Bronchial epithelial cell (primary cell): ENCODE measurements at regions not wholly inside any gene's neighbourhood (a gene's known extent, or its start where the extent isn't known, plus 50 kb on each side); places are given as distances from the start of the nearest gene placed in this dataset.
A peak's percentile ranks its signal among the peaks of the same experiment; 100 is the strongest.

Experiments used
- DNase-seq: peaks from one replicate; pipeline ENCODE4 v3.0.0-alpha.2; 2010; ENCODE audit warnings: low read depth
- FAIRE-seq: peaks from 2 replicates; lab custom pipeline; 2011; peaks lifted over from hg19 to GRCh38; lab: Jason Lieb, UNC
- H3K27me3 ChIP-seq: 2 replicates; pipeline ENCODE4 v1.5.1; 2011; ENCODE audit warnings: low read length; ENCODE audit not compliant: control insufficient read depth, insufficient read depth
- H3K36me3 ChIP-seq: 2 replicates; pipeline ENCODE4 v1.5.1; 2011; ENCODE audit warnings: low read length; ENCODE audit not compliant: control insufficient read depth, insufficient read depth
- H3K4me3 ChIP-seq: 2 replicates; pipeline ENCODE4 v1.5.1; 2011; ENCODE audit warnings: mild to moderate bottlenecking, low read depth, low read length, control low read depth
- TF ChIP-seq, protein P1 (sequence below): IDR thresholded peaks from 2 replicates; pipeline ENCODE4 v1.5.1; 2011; ENCODE audit warnings: mild to moderate bottlenecking, moderate library complexity, low read length, control low read depth, inconsistent platforms; ENCODE audit not compliant: insufficient read depth, severe bottlenecking

DNA sequence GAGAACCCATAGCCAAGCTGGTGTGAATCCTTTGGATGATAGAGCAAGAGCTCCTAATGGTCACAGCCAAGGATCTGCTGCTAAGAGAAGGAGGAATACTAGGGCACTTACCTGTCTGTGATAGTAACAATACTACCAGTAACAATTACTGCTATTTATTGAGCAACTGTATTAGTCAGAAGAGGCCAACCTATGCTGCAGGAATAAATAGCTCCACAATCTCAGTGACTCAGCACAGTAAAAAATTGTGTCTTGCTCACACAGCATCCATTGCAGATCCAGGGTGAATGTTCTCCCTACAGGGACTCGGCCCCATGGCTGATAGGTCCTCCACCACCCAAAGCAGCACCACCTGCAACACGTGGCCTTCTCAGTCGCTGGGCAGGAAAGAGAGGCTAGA is 257.6 kb upstream of the ZMIZ1 start:
- no peak for FAIRE-seq
- Histone ChIP-seq H3K4me3 (no peak overlapping the region), H3K36me3 (no peaks in the 10 kb centered on the region), H3K27me3 (peaks cover 2% of the 10 kb centered on the region)
- peak; percentile 56 for DNase-seq
- TF ChIP-seq, protein P1, sequence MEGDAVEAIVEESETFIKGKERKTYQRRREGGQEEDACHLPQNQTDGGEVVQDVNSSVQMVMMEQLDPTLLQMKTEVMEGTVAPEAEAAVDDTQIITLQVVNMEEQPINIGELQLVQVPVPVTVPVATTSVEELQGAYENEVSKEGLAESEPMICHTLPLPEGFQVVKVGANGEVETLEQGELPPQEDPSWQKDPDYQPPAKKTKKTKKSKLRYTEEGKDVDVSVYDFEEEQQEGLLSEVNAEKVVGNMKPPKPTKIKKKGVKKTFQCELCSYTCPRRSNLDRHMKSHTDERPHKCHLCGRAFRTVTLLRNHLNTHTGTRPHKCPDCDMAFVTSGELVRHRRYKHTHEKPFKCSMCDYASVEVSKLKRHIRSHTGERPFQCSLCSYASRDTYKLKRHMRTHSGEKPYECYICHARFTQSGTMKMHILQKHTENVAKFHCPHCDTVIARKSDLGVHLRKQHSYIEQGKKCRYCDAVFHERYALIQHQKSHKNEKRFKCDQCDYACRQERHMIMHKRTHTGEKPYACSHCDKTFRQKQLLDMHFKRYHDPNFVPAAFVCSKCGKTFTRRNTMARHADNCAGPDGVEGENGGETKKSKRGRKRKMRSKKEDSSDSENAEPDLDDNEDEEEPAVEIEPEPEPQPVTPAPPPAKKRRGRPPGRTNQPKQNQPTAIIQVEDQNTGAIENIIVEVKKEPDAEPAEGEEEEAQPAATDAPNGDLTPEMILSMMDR = no peak

DNA sequence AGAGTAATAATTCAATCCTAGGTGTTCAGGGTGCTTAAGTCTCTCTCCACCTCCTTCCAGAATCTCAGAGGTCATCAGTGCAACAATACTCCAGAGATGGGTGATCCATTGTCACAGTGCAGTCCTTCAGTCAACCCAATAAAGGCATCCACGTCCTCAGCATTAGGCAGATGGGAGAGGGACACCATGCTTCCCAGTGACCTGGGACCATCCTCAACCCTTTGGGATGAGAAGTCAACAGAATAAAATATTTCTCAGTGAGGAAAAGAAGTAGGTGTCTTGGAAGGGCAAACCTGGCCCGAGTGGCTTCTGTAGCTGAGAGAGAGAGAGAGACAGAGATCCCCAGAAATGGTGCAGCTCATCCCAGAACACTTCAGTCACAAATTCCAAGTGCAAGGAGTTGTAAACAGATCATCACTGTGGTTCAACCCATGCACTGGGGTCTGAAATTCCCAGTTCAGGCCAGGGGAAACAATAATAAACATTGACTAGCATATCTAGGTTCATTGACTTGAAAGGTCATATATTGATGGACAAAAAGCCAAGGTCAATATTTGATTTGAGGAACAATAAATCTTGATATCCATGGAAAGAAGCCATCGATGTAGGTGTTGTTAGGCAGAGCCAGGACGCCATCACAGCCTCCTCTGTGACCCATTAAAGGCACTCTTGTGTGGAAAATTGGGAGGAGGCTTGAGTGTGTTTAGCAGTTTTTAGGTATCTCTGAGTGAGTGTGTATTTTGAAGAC is 256.0 kb upstream of the ZMIZ1 start:
- no peak for FAIRE-seq
- TF ChIP-seq, protein P1 = no peak
- no peak overlapping the region for H3K4me3 ChIP-seq
- H3K27me3 ChIP-seq = peaks cover 2% of the 10 kb centered on the region
- DNase-seq = no peak
- no peaks in the 10 kb centered on the region for H3K36me3 ChIP-seq

DNA sequence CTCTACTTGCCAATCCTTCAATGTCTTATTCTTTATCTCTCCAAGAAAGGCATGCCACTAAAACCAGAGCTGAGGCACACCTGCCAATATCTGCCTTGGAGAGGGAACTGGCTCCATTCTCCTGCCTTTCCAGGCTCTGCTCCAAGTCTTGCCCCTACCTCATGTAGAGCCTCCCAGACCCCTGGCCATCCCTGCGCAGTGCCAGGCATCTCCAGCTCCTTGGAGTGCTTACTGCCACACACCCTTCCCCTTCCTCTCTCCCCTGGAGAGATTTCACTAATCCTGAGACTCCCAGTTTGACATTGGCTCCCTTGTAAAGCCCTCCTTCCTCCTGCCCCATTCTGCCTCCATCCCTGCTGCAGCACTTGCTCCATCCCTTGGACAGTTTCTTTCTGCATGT is 255.2 kb upstream of the ZMIZ1 start:
- H3K4me3 ChIP-seq = no peak overlapping the region
- peaks cover 2% of the 10 kb centered on the region for H3K27me3 ChIP-seq
- DNase-seq (no peak), FAIRE-seq (no peak)
- TF ChIP-seq, protein P1 = no peak
- H3K36me3 ChIP-seq = no peaks in the 10 kb centered on the region

DNA sequence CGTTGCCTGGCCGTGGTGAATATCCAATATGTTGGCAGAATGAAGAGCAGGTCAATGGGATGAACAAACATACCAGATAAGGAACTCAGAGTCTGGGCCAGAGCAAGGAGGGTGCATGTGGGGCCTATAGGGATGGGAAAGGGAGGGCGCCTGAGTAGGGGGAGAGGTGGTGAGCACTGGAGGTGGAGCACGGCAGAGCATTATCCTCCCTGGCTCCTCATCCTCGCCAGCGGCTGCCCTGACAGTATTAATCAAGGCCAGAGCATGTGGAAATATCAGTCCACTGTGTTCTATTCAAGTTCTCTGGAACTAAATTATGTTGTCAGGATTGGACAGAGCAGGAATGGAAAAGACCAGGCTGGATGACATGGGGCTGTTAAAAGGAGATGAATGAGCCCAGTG is 254.8 kb upstream of the ZMIZ1 start:
- peaks cover 2% of the 10 kb centered on the region for H3K27me3 ChIP-seq
- no peaks in the 10 kb centered on the region for H3K36me3 ChIP-seq
- DNase-seq = no peak
- H3K4me3 ChIP-seq = no peak overlapping the region
- TF ChIP-seq, protein P1 = no peak
- no peak for FAIRE-seq

DNA sequence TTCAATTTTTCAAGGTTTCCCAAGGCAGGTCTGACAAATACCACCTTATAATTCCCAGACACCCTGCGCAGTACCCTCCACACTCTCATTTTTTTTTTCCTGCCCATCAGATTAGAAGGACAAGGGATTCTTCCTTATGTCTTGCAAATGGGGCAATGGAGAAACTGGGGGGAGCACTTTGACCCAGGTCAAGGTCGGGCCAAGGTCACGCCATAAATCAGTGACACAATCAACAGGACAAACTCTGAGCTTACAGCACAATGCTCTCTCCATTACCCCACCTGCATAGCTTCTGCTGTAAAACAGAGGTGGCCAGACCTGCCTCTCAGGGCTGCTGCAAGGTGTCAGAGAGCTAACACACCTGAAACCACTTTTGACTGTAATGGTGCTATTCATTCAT is 254.4 kb upstream of the ZMIZ1 start:
- no peak for DNase-seq
- peaks cover 2% of the 10 kb centered on the region for H3K27me3 ChIP-seq
- no peaks in the 10 kb centered on the region for H3K36me3 ChIP-seq
- TF ChIP-seq, protein P1 = no peak
- no peak overlapping the region for H3K4me3 ChIP-seq
- no peak for FAIRE-seq
